ENCODE measurements at regions not wholly inside any gene's neighbourhood (a gene's known extent, or its start where the extent isn't known, plus 50 kb on each side); places are given as distances from the start of the nearest gene placed in this dataset.

- TF ChIP-seq EP300 (IDR thresholded peaks at IDR 0.05; ENCODE audit: low read depth): no peak
- TF ChIP-seq, protein P1, sequence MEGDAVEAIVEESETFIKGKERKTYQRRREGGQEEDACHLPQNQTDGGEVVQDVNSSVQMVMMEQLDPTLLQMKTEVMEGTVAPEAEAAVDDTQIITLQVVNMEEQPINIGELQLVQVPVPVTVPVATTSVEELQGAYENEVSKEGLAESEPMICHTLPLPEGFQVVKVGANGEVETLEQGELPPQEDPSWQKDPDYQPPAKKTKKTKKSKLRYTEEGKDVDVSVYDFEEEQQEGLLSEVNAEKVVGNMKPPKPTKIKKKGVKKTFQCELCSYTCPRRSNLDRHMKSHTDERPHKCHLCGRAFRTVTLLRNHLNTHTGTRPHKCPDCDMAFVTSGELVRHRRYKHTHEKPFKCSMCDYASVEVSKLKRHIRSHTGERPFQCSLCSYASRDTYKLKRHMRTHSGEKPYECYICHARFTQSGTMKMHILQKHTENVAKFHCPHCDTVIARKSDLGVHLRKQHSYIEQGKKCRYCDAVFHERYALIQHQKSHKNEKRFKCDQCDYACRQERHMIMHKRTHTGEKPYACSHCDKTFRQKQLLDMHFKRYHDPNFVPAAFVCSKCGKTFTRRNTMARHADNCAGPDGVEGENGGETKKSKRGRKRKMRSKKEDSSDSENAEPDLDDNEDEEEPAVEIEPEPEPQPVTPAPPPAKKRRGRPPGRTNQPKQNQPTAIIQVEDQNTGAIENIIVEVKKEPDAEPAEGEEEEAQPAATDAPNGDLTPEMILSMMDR (IDR thresholded peaks at IDR 0.05): no peak
- TF ChIP-seq POLR2AphosphoS5 (IDR thresholded peaks at IDR 0.05): no peak
- no peak for TF ChIP-seq POLR2A (IDR thresholded peaks at IDR 0.05)
Measured at GRCh38 chr14:22512106-22512814, 76.8 kb downstream of the DAD1 start.
